ENCODE measurements at regions not wholly inside any gene's neighbourhood (a gene's known extent, or its start where the extent isn't known, plus 50 kb on each side); places are given as distances from the start of the nearest gene placed in this dataset.
A peak's percentile ranks its signal among the peaks of the same experiment; 100 is the strongest.

DNA sequence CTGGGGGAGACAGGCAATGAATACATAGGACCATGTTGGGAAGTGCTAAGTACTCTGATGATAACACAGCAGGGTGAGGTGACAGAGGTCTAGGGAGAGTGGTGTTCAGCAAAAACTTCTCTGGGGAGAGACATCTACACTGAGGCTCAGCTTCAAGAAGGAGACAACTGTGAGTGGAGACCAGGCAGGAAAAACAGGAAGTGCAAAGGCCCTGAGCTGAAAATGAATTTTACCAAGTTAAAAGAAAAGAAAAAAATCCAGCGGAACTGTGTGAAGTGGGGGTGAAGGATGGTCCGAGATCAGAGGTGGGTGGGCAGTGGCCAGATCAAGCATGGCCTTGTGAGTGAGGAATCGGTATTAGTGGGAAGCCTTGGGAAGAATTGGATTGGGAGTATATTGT lies 110.1 kb upstream of the CLSTN2 start:
- no peak for DNase-seq (ENCODE audit: low read depth)
- no peak for TF ChIP-seq CTCF (IDR thresholded peaks at IDR 0.05; ENCODE audit: insufficient read depth, low read length)
- H3K4me3 ChIP-seq (ENCODE audit: low read depth, low read length) = no peak overlapping the region

DNA sequence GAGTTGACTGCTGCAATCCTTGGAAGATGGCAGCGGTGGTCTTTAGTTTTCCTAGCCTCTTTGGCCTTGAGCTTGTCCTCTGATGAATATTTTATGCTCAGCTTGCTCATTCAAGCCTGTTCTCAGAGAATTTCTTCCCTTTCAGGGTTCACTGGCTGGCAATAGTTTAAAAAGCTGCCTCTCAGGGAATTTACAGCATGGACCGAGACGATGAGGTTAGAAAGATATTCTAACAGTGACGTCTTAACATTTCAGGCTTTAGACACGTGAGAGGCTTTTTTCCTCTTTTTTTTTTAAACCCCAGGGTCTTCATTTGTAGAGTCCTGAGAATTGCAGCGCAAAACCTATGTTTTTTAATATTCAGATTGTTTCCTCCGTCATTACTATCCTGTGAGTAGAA lies 120.3 kb upstream of the CLSTN2 start:
- no peak for DNase-seq (ENCODE audit: low read depth)
- H3K4me3 ChIP-seq (ENCODE audit: low read depth, low read length) = no peak overlapping the region
- no peak for TF ChIP-seq CTCF (IDR thresholded peaks at IDR 0.05; ENCODE audit: insufficient read depth, low read length)

DNA sequence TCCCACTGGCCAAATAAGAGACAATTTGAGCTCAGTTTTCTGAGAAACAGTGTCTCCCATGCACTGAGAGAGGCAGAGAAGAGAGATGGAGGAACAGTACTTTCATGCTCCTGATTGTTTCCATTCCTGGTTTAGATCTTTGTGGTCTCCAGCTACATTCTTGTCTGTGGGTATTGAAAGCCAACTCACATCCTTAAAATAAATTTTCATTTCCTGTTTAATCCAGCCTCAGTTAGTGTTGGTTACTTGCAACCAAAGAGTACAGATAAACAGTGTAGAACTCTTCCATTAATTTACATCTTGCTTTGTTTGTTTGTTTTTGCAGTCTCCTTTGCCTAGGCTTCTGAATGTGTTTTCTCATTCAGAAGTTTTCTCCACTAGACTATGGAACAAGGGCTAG lies 123.7 kb upstream of the CLSTN2 start:
- no peak overlapping the region for H3K4me3 ChIP-seq (ENCODE audit: low read depth, low read length)
- DNase-seq (ENCODE audit: low read depth) = no peak
- TF ChIP-seq CTCF (IDR thresholded peaks at IDR 0.05; ENCODE audit: insufficient read depth, low read length) = no peak

GRCh38 chr3:139808201-139808600 lies 126.8 kb upstream of the CLSTN2 start:
- no peak for DNase-seq (ENCODE audit: low read depth)
- TF ChIP-seq CTCF (IDR thresholded peaks at IDR 0.05; ENCODE audit: insufficient read depth, low read length) = no peak
- no peak overlapping the region for H3K4me3 ChIP-seq (ENCODE audit: low read depth, low read length)

- no peak for TF ChIP-seq CTCF (IDR thresholded peaks at IDR 0.05; ENCODE audit: insufficient read depth, low read length)
- H3K4me3 ChIP-seq (ENCODE audit: low read depth, low read length) = no peak overlapping the region
- no peak for DNase-seq (ENCODE audit: low read depth)
These were observed 125.5 kb upstream of the NMNAT3 start for GRCh38 chr3:139803294-139803693.

- peak; percentile 47 for DNase-seq (ENCODE audit: low read depth)
- H3K4me3 ChIP-seq (ENCODE audit: low read depth, low read length) = no peak overlapping the region
- TF ChIP-seq CTCF (IDR thresholded peaks at IDR 0.05; ENCODE audit: insufficient read depth, low read length) = no peak
These were observed 120.1 kb upstream of the NMNAT3 start for GRCh38 chr3:139797724-139798343.

Data from fibroblast of the aortic adventitia (primary cell).